HG03354 (cell line): ENCODE measurements at regions not wholly inside any gene's neighbourhood (a gene's known extent, or its start where the extent isn't known, plus 50 kb on each side); places are given as distances from the start of the nearest gene placed in this dataset.
"Not testable (repeated sequence)": the region's sequence is repeated elsewhere in the genome, so short reads cannot be mapped to it uniquely, and the experiment has no call there.

Source experiments
- ATAC-seq: cut with Tn5 transposase; IDR thresholded peaks from one replicate; pipeline ENCODE4 v1.9.1; 2021; ENCODE audit warnings: mild to moderate bottlenecking; ENCODE audit not compliant: unreplicated experiment, poor library complexity, severe bottlenecking

DNA sequence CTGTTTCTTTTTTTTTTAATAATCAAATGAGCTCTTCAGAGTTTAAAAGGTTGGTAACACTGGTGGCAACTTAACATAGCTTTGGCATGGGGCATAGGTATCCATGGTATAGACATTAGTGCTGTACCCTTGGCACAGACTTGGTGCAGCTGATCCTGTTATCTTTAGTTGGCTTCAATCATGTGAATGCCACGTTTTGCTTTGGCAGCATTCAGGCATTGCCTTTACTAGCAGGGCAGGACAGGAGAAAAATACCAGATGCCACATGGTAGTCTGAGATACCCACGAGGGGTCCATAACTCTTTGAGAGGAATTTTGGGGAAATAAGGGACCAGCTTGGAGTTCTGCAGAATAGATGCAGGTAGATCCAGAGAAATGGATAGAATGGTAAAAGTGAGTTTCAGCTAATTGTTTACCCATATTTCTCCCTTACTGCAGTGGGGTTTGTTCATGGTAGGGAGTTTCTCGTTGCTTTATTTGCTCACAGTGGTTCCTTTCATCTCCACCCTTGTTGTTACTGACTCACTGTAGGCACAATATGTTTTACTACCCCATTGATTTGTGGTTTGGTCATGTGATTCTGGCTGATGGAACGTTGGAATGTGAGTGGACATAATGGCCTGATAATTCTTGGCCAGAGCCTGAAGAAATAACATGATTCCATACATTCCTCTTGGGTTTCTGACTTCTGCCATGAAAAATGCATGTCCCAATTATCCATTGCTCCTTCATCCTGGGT is 342.7 kb downstream of the GLUD2 start:
- ATAC-seq: no peak

DNA sequence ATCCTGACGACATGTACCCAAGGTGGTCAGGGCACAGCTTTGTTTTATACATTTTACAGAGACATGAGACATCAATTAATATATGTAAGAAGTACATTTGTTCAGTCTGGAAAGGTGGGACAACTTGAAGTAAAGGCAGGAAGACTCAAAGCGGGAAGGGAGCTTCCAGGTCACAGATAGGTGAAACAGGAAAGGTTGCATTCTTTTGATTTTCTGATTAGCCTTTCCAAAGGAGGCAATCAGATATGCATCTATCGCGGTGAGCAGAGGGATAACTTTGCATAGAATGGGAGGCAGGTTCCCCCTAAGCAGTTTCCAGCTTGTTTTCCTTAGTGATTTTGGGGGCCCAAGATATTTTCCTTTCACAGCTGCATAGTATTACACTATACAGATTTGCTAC is 358.4 kb downstream of the GLUD2 start:
- no peak for ATAC-seq

DNA sequence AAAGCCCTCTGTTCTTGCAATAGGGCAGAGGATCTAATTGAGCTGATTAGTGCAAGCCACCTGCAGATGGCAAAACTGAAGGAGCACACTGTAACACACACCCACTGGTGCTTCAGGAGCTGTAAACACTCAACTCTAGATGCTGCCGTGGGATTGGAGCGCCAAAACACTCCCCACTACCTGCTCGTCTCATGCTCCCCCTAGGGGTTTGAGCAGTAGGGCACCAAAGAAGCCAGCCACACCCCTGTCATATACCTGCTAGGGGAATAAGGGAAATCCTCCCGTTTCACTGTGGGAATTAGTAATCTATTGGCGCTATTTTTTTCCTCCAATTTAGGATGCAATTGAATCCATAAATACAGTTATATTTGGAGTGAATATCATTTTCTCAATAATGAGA is 360.2 kb downstream of the GLUD2 start:
- no peak for ATAC-seq

DNA sequence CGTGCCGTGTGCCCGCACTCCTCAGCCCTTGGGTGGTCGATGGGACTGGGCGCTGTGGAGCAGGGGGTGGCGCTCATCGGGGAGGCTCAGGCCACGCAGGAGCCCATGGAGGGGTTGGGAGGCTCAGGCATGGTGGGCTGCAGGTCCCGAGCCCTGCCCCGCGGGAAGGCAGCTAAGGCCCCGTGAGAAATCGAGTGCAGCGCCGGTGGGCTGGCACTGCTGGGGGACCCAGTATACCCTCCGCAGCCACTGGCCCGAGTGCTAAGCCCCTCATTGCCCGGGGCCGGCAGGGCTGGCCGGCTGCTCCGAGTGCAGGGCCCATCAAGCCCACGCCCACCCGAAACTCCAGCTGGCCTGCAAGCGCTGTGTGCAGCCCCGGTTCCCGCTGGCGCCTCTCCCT is 384.1 kb downstream of the GLUD2 start:
- not testable (repeated sequence) for ATAC-seq

DNA sequence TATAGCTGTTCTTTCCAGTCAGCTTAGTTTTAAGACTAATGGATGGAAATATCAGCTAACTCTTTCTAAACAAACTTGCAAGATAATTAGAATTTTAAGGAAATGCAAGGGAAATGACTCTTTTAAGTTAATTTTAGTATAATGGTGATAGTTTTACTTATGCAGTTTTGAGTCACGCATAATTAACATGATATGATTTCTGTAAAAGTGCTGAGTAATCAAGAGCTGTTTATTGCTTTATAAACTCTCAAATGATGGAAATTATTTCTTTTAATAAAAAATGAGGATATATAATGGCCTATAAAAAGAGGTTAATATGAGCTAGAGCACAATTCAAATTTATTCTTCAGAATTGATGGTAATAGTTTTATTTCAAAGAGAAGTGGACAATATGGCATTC is 385.9 kb downstream of the GLUD2 start:
- ATAC-seq: no peak

DNA sequence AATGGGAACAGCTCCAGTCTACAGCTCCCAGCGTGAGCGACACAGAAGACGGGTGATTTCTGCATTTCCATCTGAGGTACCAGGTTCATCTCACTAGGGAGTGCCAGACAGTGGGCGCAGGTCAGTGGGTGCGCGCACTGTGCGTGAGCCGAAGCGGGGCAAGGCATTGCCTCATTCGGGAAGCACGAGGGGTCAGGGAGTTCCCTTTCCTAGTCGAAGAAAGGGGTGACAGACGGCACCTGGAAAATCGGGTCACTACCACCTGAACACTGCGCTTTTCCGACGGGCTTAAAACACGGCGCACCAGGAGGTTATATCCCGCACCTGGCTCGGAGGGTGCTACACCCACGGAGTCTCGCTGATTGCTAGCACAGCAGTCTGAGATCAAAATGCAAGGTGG is 390.3 kb downstream of the GLUD2 start:
- ATAC-seq: not testable (repeated sequence)

DNA sequence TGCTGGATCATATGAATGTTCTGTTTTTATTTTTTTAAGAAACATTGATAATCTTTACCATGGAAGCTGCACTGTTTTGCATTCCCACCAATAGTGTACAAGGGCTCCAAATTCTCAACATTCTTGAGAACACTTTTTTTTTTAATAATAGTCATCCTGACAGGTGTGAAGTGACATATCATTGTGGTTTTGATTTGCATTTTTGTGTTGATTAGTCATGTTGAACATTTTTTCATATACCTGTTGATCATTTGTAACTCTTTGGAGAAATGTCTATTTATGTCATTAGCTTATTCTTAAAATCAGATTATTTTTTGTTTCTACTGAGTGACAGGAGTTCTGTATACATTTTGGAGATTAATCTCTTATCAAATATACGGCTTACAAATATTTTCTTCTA is 408.5 kb downstream of the GLUD2 start:
- ATAC-seq: peak; percentile 70

DNA sequence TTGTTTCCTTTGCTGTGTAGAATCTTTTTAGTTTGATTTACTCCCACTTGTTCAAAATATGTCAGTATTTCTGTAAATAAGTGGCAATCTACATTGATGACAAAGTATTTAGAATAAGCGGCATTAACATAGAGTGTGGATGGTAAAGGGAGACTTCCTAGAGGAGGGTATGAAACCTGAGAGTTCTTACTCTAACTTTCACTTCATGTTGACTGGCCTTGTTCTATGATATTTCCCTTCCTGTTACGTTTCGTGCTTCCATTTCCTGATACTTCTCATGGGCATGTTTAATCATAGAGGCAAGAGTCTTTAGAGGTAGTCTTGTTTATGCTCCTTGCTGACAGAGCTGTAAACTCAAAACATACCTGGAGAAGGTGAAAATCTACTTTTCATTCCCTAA is 408.9 kb downstream of the GLUD2 start:
- peak; percentile 87 for ATAC-seq

DNA sequence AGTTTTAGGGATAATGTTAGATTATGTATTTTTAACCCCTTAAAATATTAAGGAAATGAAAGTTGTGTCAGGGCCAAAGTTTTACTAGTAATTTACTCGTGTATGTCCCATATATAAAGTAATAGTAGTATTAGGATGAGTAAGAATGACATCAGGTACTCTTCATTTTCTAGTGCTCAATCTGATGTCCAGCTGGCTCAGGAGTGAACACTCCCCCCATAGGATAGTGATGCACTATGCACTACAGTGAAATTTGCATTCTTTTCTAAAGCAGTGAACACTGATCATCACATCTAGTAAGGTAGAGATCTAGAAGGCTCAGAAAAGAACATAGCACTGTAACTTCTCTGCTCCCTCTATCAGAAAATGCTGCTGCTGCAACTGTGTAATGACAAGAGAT is 409.7 kb downstream of the GLUD2 start:
- ATAC-seq: no peak

DNA sequence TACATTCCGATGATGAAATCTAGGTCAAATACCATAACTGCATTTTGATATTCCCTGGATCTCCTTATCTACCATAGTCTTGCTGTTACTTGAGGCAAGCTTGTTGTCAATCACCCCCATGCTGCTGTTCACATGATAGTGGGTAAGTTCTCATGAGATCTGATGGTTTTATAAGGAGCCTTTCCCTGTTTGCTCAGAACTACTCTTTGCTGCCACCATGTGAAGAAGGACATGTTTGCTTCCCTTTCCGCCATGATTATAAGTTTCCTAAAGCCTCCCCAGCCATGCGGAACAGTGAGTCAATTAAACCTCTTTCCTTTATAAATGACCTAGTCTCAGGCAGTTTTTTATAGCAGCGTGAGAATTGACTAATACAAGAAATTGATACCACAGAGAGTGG is 432.0 kb downstream of the GLUD2 start:
- ATAC-seq: no peak

DNA sequence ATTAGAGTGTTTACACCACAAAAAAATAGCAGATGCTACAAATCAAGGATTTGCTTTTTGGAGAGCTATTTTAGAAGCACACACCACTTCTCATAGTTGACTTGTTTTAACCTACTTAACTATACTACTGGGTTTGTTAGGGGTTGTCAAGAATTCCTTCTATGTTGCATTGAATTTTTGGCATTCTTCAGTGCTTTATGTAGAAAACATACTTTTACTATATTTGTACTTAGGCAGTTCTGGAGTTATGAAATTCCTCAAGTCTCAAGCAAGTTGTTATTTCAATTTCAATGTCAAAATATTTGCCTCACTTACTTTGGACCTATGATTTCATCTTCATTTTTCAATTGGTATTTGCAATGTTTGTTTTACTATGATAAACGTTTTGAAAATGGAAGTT is 449.6 kb downstream of the GLUD2 start:
- no peak for ATAC-seq

DNA sequence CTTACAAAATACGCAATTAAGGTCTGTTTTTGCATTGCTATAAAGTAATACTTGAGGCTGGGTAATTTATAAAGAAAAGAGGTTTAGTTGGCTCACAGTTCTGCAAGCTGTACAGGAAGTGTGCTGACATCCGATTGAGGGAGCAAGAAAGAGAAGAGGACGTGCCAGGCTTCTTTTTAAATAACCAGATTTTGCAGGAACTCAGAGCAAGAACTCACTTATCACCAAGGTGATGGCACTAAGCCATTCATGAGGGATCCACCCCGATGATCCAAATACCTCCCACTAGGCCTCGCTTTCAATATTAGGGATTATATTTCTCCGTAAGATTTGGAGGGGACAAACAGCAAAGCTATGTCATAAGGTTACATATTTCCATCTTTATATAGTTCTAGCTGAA is 456.7 kb downstream of the GLUD2 start:
- no peak for ATAC-seq

DNA sequence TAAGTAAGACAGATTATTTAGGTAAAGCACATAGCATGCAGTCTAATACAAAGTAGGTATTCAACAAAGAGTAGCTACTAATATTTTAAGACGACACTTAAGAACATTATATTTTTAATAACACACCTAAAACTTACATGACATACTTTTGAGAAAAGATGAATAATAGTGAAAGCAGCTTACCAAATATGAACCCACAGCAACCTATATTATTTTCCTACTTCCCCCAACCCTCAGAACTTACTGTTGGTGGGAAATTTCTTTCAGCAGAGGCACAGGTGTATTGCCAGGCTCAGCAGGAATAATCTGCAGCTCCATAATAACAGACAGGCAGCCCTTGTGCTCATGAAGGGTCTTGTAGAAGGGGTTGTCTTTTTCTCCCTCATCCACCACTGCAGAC is 498.9 kb downstream of the GLUD2 start:
- no peak for ATAC-seq

DNA sequence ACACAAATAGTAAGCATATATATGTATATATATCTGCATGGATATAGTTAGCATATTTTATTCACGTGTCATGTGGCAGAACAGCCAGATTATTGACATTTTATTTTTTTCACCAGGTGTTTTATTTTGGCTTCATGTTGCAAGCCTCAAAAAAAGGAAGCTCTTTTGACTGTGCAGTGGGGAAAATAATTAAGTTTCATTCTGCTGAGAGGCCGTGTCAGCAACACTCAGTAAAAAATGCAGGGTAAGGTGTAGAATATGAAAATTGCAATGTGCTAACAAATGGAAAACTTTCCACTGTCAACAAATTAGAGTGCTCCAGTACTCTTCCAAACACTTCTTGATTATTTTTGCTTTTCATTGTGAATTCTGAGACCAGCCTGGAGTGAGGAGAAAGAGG is 511.5 kb downstream of the GLUD2 start:
- no peak for ATAC-seq

DNA sequence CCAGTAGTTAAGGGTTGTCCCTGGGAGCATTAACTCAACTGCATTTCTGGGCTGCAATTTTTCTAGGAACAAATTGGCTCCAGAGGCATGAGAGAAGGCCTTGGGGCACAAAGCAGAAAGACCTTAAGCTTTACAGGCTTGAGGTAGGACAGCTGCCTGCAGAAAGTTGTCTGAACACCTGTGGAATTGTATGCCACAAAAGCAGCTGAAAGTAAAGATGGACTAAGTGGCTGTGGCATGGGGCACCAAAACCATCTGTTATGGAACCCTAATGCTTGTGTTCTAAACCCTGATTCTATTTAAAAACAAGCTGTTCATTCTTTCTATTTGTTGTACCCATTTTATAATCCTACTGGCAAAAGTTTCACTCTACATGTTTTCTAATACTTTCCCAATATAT is 515.2 kb downstream of the GLUD2 start:
- no peak for ATAC-seq

DNA sequence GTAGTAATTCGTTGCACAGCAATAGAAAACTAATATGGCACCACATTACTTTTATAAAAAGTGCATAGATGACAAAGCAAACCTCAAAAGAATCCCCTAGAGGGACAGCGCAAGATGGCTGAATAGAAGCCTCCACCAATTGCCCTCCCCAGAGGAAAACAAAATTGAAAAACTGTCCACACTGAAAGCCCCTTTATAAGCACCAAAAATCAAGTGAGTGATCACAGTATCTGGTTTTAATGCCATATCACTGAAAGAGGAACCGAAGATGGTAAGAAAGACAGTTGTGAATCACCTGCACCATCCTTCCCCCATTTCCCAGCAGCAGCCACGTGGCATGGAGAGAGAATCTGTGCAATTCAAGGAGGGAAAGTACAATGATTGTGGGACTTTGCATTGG is 522.2 kb downstream of the GLUD2 start:
- ATAC-seq: peak; percentile 66

DNA sequence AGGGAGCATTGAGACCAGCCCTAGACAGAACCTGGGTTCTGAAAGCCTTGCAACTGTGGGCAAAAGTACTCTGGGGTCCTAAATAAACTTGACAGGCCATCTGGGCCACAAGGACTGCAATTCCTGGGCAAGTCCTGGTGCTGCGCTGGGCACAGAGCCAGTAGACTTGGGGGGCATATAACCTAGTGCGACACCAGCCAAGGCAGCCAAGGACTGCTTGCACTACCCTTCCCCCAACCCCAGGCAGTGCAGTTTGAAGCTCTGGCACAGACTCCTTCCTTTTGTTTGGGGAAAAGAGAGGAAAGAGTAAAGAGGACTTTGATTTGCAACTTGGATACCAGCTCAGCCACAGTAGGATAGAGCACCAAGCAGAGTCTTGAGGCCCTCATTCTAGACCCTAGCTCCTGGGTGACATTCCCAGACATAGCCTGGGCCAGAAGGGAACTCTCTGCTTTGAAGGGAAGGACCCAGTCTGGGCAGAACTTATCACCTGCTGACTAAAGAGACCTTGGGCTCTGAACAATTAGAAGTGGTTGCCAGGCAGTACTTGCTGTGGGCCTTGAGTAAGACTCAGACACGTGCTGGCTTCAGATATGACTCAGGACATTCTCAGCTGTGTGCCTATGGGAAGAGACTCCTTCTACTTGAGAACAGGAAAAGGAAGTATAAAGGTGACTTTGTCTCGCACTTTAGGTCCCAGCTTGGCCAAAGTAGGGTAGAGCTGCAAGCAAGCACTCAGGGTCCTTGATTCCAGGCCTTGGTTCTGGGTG is 522.8 kb downstream of the GLUD2 start:
- no peak for ATAC-seq

DNA sequence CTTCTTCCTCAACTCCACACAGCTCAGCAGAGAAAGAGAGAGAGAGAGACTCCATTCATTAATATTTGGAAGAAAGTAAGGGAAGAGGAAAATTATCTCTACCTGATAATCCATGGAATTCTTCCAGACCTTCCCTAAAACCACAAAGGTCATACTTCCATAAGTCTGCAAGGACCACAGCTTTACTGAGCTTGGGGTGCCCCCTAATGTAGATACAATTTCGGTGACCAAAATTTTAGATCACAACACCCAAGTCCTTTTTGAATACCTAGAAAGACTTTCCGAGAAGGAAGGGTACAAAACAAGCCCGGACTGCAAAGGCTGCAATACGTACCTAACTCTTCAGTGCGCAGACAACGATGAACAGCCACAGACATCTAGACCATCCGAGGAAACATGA is 523.9 kb downstream of the GLUD2 start:
- ATAC-seq: no peak

DNA sequence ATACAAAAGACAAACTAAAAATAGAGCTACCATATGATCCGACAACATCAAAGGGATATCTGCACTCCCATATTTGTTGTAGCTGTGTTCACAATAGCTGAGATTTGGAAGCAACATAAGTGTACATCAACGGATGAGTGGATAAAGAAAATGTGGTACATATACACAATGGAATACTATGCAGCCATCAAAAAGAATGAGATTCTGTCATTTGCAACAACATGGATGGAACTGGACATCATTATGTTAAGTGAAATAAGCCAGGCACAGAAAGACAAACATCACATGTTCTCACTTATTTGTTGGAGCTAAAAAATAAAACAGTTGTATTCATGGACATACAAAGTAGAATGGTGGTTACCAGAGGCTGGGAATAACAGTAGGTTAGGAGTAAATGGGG is 527.0 kb downstream of the GLUD2 start:
- not testable (repeated sequence) for ATAC-seq

DNA sequence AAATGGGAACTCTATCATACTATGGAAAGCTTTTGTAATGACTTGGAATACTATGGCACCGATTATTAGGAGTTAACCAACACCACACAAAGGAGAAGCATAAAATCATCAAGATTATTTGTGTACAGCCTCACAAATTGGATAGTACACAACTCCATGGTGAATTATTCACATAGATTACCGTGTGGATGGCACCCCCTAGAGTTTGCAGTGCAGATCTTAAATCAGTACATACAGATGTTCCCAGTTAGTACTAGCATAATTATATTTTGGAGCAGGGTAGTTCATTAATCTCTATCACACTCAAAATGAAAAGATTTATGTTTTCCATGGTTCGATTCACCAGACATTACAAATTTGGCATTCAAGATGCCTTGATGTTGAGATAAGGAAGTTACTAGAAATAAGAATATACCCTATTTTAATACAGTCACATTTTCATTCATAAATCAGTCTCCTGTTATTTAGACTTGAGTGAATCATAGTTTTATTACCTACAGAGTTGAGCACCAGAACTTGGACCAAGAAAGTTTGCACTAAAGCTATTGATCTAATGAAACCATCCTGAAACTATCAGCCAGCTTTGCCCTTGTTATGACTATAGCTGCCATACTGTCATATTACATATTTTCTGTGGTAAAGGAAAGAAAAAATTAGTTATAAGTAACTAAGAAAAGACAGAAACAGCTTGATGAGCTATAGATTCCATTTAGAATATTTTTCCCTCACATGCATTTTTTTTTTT is 531.8 kb downstream of the GLUD2 start:
- ATAC-seq: peak; percentile 66

DNA sequence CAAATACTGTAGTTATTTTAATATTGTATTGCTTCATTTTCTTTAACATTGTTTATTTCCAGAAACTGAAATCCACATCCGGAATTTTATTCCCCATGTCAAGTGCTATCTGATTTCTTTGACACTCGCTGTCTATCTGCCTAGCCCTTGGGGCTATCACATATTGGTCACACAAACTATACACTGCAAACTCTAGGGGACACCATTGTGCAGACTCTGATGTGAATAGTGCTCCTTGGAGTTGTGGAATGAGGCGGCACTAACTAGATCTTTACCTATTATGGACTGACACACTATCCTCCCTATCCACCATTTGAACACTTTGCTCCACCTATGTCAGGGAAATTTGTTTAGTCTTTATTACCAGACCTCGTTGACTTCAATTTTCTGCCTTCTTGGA is 534.5 kb downstream of the GLUD2 start:
- no peak for ATAC-seq
